Fibroblast of lung (primary cell): ENCODE measurements at regions not wholly inside any gene's neighbourhood (a gene's known extent, or its start where the extent isn't known, plus 50 kb on each side); places are given as distances from the start of the nearest gene placed in this dataset.

ENCODE experiments used
- DNase-seq, 2 donors: peaks; one replicate each; pipeline versions ENCODE4 v3.0.0 to v3.0.0-alpha.2; 2010; ENCODE audit warnings: low read depth in 2 of 2
- H2AFZ ChIP-seq: 2 replicates; pipeline ENCODE4 v1.5.1; 2012; ENCODE audit warnings: low read length, control low read depth, inconsistent platforms
- H3K27ac ChIP-seq: 2 replicates; pipeline ENCODE4 v1.5.1; 2011; ENCODE audit warnings: low read length, control low read depth; ENCODE audit not compliant: insufficient read depth
- H3K27me3 ChIP-seq: 2 replicates; pipeline ENCODE4 v1.5.1; 2011; ENCODE audit warnings: mild to moderate bottlenecking, low read length; ENCODE audit not compliant: control insufficient read depth, insufficient read depth
- H3K36me3 ChIP-seq: 2 replicates; pipeline ENCODE4 v1.5.1; 2011; ENCODE audit warnings: low read length; ENCODE audit not compliant: control insufficient read depth, insufficient read depth
- H3K4me1 ChIP-seq: 2 replicates; pipeline ENCODE4 v1.5.1; 2011; ENCODE audit warnings: low read length; ENCODE audit not compliant: control insufficient read depth, insufficient read depth; ENCODE audit errors: extremely low read depth
- H3K4me2 ChIP-seq: 2 replicates; pipeline ENCODE4 v1.5.1; 2011; ENCODE audit warnings: low read length, control low read depth; ENCODE audit not compliant: insufficient read depth; ENCODE audit errors: extremely low read depth
- H3K4me3 ChIP-seq, 4 experiments: fragments of 200-600 bp in 1 of 4; sonication (generic) in 1 of 4; replicated peaks in 1 of 4; 2 replicates each; pipeline ENCODE4 v1.5.1; 2011 to 2016; ENCODE audit warnings: low read length in 4 of 4, low read depth in 3 of 4, mild to moderate bottlenecking in 3 of 4, control low read depth in 2 of 4, inconsistent platforms in 1 of 4, mixed read lengths in 1 of 4; ENCODE audit not compliant: insufficient read depth in 1 of 4; ENCODE audit errors: control extremely low read depth in 1 of 4
- H3K79me2 ChIP-seq: 2 replicates; pipeline ENCODE4 v1.5.1; 2012; ENCODE audit warnings: mild to moderate bottlenecking, low read length, inconsistent platforms; ENCODE audit not compliant: control insufficient read depth, insufficient read depth
- H3K9ac ChIP-seq: 2 replicates; pipeline ENCODE4 v1.5.1; 2011; ENCODE audit warnings: mild to moderate bottlenecking, low read length, control low read depth; ENCODE audit not compliant: insufficient read depth
- H3K9me3 ChIP-seq: 2 replicates; pipeline ENCODE4 v1.5.1; 2012; ENCODE audit warnings: low read depth, low read length; ENCODE audit not compliant: control insufficient read depth, insufficient read depth
- H4K20me1 ChIP-seq: 2 replicates; pipeline ENCODE4 v1.5.1; 2011; ENCODE audit warnings: low read length; ENCODE audit not compliant: control insufficient read depth, insufficient read depth; ENCODE audit errors: extremely low read depth
- CTCF ChIP-seq, 2 donors: IDR thresholded peaks in 1 of 2; conservative IDR thresholded peaks in 1 of 2; 1 replicate in 1 of 2; 2 replicates in 1 of 2; pipeline ENCODE4 v1.5.1; 2011 to 2012; ENCODE audit warnings: low read length in 2 of 2, control low read depth in 1 of 2, inconsistent platforms in 1 of 2, low read depth in 1 of 2, mild to moderate bottlenecking in 1 of 2
- EZH2 ChIP-seq: IDR thresholded peaks from 2 replicates; pipeline ENCODE4 v1.5.1; 2012; ENCODE audit warnings: low read length, control low read depth, mild to moderate bottlenecking; ENCODE audit errors: missing control alignments

GRCh38 chr1:209483691-209484090 is 99.8 kb upstream of the CAMK1G start:
- Histone ChIP-seq H3K27ac (no peak overlapping the region), H3K79me2 (no peaks in the 10 kb centered on the region), H2AFZ (no peak overlapping the region), H3K9ac (no peak overlapping the region), H3K27me3 (no peaks in the 10 kb centered on the region), H3K4me2 (no peak overlapping the region), H4K20me1 (no peaks in the 10 kb centered on the region), H3K36me3 (no peaks in the 10 kb centered on the region), H3K4me1 (no peaks in the 10 kb centered on the region), H3K9me3 (no peaks in the 10 kb centered on the region), H3K4me3 (no peak overlapping the region)
- no peak for TF ChIP-seq EZH2
- TF ChIP-seq CTCF (conservative IDR thresholded peaks at IDR 0.05 in 1 of 2, IDR thresholded peaks at IDR 0.05 in 1 of 2; ENCODE audit: low read depth in 1 of 2, low read length in 2 of 2) = no peak
- DNase-seq = no peak

- Histone ChIP-seq H3K4me1 (no peaks in the 10 kb centered on the region), H2AFZ (no peak overlapping the region), H3K79me2 (no peaks in the 10 kb centered on the region), H3K9ac (no peak overlapping the region), H3K27me3 (no peaks in the 10 kb centered on the region), H3K27ac (no peak overlapping the region), H3K36me3 (no peaks in the 10 kb centered on the region), H3K4me3 (no peak overlapping the region), H3K4me2 (no peak overlapping the region), H3K9me3 (no peaks in the 10 kb centered on the region), H4K20me1 (no peaks in the 10 kb centered on the region)
- DNase-seq = no peak
- TF ChIP-seq CTCF (conservative IDR thresholded peaks at IDR 0.05 in 1 of 2, IDR thresholded peaks at IDR 0.05 in 1 of 2; ENCODE audit: low read depth in 1 of 2, low read length in 2 of 2) = no peak
- TF ChIP-seq EZH2 = no peak
These were observed 99.1 kb upstream of the CAMK1G start for GRCh38 chr1:209484429-209484828.

GRCh38 chr1:209485167-209485566 is 98.3 kb upstream of the CAMK1G start:
- H3K4me1 ChIP-seq = no peaks in the 10 kb centered on the region
- H3K27ac ChIP-seq = no peak overlapping the region

More at GRCh38 chr1:209485167-209485566, 98.3 kb upstream of the CAMK1G start:
- H3K36me3 ChIP-seq = no peaks in the 10 kb centered on the region
- no peaks in the 10 kb centered on the region for H4K20me1 ChIP-seq
- no peak overlapping the region for H2AFZ ChIP-seq
- peak; percentile 62 to 81 for DNase-seq
- no peak for TF ChIP-seq CTCF (conservative IDR thresholded peaks at IDR 0.05 in 1 of 2, IDR thresholded peaks at IDR 0.05 in 1 of 2; ENCODE audit: low read depth in 1 of 2, low read length in 2 of 2)
- TF ChIP-seq EZH2 = no peak
- no peaks in the 10 kb centered on the region for H3K27me3 ChIP-seq
- no peaks in the 10 kb centered on the region for H3K79me2 ChIP-seq
- H3K4me2 ChIP-seq = no peak overlapping the region
- H3K9me3 ChIP-seq = no peaks in the 10 kb centered on the region
- H3K9ac ChIP-seq = no peak overlapping the region
- no peak overlapping the region for H3K4me3 ChIP-seq
